Spinal cord (tissue), 9 donors: ENCODE measurements at regions not wholly inside any gene's neighbourhood (a gene's known extent, or its start where the extent isn't known, plus 50 kb on each side); places are given as distances from the start of the nearest gene placed in this dataset.

Experiments
- DNase-seq, 6 donors: peaks; one replicate each; pipeline versions ENCODE4 v3.0.0 to v3.0.0-alpha.2; 2013 to 2015; ENCODE audit warnings: low spot score in 6 of 6, low read depth in 4 of 6
- H3K27ac ChIP-seq: one replicate; pipeline ENCODE4 v1.5.1; 2013; ENCODE audit warnings: low read depth, low read length, control low read depth
- H3K27me3 ChIP-seq: one replicate; pipeline ENCODE4 v1.6.1; 2013; ENCODE audit warnings: low read length; ENCODE audit not compliant: control insufficient read depth, insufficient read depth
- H3K36me3 ChIP-seq: one replicate; pipeline ENCODE4 v1.6.1; 2013; ENCODE audit warnings: low read length; ENCODE audit not compliant: control insufficient read depth, insufficient read depth
- H3K4me1 ChIP-seq: one replicate; pipeline ENCODE4 v1.6.1; 2013; ENCODE audit warnings: low read length; ENCODE audit not compliant: control insufficient read depth, insufficient read depth
- H3K4me3 ChIP-seq: one replicate; pipeline ENCODE4 v1.5.1; 2013; ENCODE audit warnings: low read depth, low read length, control low read depth
- H3K9me3 ChIP-seq: one replicate; pipeline ENCODE4 v1.6.1; 2013; ENCODE audit warnings: low read length; ENCODE audit not compliant: control insufficient read depth, insufficient read depth
- WGBS: methylation state at CpG from one replicate; pipeline ENCODE4 v1.1.5; 2013; ENCODE audit warnings: missing lambda C conversion rate; ENCODE audit not compliant: insufficient coverage; 5-methylcytosine and 5-hydroxymethylcytosine counted together
- donor health status: healthy.

DNA sequence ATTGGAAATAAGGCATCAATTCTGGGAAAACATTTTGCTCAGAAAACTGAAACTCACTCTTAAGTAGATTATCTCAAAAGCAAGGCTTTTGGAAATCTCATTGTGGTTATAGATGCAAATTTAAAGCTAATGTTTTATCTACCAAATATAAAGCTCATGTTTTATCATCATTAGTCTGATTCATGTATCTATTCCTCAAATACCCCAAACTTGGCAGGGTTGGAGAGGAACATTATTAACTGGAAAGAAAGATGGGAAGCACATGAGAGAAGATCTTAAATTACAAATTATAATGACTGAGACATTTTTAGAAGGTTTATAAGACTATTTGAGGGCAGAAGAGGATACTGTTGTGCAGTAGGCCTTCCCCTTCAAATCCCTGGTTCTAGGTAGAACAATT lies 137.3 kb upstream of the TGFBR2 start:
- Histone ChIP-seq H3K9me3 (peaks cover 2% of the 10 kb centered on the region), H3K27ac (no peak overlapping the region), H3K27me3 (no peaks in the 10 kb centered on the region), H3K36me3 (no peaks in the 10 kb centered on the region), H3K4me1 (no peaks in the 10 kb centered on the region), H3K4me3 (no peak overlapping the region)
- DNase-seq, result no peak

DNA sequence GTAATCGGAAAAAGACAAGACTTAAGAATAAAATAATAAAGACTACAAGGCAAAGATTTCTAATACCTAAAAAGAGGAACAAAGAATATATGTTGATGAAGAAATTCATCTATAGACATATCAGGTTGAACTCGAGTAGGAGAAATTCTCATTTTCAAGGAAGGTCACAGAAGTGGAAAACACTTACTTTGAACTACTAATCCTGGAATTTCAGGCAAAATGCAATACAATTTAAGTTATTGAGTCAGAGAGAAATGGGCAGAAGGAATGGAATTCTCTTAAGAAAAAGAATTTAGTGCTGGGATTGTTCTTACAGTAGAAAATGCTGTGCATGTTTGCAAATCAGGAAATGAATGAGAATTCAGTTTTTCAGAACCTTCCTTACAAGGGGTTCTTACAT lies 135.9 kb upstream of the TGFBR2 start:
- no CpG with 5 or more reads among the region's 2 CpGs for WGBS
- no peaks in the 10 kb centered on the region for H3K9me3 ChIP-seq
- H3K36me3 ChIP-seq, result no peaks in the 10 kb centered on the region
- no peak overlapping the region for H3K4me3 ChIP-seq
- DNase-seq, result no peak
- no peak overlapping the region for H3K27ac ChIP-seq
- H3K4me1 ChIP-seq, result no peaks in the 10 kb centered on the region
- H3K27me3 ChIP-seq, result no peaks in the 10 kb centered on the region

DNA sequence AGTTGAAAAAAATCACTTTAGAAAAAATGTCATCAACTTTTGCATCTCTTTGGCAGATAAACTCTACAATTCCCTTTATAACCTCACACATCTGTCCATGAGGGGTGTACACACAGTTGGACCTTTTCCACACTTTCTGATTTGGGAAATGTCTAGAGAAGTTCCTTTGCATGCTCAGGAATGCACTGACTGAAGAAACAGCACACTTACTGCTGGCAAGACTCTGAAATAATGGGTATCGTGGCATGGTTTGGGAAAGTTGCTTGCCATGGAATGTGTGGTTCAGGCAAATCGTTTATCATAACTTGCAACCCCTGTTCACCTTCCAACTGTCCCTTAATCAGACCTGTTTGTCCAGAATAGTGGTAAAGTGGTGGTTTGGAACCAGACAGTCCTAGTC lies 135.3 kb upstream of the TGFBR2 start:
- H3K27me3 ChIP-seq, result no peaks in the 10 kb centered on the region
- H3K27ac ChIP-seq, result no peak overlapping the region
- no CpG with 5 or more reads among the region's 2 CpGs for WGBS
- DNase-seq, result no peak
- H3K4me1 ChIP-seq, result no peaks in the 10 kb centered on the region
- H3K36me3 ChIP-seq, result no peaks in the 10 kb centered on the region
- H3K4me3 ChIP-seq, result no peak overlapping the region
- H3K9me3 ChIP-seq, result no peaks in the 10 kb centered on the region

DNA sequence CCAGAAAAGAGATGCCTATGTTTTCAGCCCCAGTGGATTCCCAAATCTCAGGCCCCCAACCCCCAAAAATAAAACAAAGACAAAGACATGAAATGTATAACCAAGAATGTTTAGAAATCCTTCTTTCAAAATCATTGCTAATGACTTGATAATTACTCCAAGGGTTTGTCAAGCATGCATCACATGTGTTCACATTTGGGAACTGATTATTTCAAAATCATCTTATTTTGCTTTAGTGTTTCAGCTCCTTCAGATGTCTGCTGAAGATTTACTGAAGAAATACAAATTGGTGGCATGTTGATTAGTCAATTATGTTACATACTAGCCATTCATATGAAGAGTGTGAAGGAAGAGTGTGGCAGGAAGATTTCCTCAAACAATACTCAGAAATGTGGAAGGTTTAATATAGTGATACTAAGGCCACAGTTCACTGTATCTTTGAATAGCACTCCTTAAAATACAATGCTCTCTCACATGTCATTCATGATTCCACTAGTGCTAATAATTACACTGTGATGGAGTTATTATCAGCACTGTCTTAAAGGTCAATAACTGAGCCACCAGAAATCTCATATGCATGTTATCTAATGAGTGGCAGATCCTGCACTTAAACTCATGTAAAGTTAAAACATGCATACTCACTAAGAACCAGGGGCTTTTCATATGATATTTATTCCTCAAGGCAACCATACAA lies 134.5 kb upstream of the TGFBR2 start:
- no peaks in the 10 kb centered on the region for H3K36me3 ChIP-seq
- H3K4me3 ChIP-seq, result no peak overlapping the region
- H3K27ac ChIP-seq, result no peak overlapping the region
- no peaks in the 10 kb centered on the region for H3K4me1 ChIP-seq
- H3K27me3 ChIP-seq, result no peaks in the 10 kb centered on the region
- no peaks in the 10 kb centered on the region for H3K9me3 ChIP-seq
- DNase-seq, result no peak

DNA sequence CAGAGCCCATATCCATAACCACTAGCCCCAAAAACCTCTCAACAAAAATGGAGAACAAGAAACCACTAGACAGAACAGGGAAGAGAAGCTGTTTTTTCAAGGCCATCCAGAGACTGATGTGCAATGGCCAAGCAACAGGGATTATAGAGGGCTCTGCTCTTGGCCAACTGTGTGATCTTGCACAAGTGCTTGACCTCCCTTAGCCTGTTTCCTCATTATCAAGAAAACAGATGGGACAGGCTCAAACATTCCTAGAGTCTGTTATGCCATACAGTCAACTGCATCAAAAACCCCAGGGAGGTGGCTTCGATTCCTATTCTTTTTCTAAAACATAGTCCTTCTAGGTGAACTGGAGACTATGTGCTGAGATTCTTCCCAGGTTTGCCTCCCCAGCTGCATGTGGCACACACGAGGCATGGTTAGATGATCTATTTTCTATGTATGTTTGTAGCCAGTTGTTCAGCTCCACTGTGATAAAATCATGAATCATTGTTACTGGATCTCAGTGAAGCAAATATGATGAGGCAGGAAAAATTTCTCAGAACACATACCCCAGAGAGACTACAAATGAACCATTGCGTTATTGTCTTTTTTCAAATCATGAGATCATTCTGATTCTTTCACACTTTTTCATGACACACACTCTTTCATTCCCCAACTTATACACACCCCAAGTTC lies 132.9 kb upstream of the TGFBR2 start:
- 83% methylated on average over 1 of the region's 3 CpGs for WGBS
- no peak overlapping the region for H3K27ac ChIP-seq
- no peak for DNase-seq
- H3K27me3 ChIP-seq, result no peaks in the 10 kb centered on the region
- no peak overlapping the region for H3K4me3 ChIP-seq
- H3K9me3 ChIP-seq, result no peaks in the 10 kb centered on the region
- H3K36me3 ChIP-seq, result no peaks in the 10 kb centered on the region
- no peaks in the 10 kb centered on the region for H3K4me1 ChIP-seq

DNA sequence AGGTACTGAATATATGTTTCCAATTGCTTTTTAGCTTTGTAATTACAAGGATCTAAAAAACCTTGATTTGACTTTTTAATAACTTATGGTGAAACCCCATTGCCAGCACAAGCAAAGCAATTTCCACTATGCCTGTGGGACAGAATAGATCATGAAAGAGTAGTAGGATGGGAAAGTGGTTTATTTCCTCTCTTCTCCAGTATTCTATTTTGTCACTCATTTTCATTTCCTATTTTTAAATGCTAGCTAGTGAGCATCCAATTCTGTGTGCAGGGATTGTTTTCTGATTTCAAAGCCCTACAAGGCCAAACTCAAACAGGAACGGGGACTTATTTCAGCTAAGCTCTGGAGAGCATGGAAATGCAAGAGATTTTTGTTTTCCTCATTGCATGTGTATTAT lies 132.0 kb upstream of the TGFBR2 start:
- no peak for DNase-seq
- H3K9me3 ChIP-seq, result no peaks in the 10 kb centered on the region
- H3K4me1 ChIP-seq, result no peaks in the 10 kb centered on the region
- no peaks in the 10 kb centered on the region for H3K36me3 ChIP-seq
- WGBS, result no CpG with 5 or more reads among the region's 1 CpG
- no peak overlapping the region for H3K27ac ChIP-seq
- no peak overlapping the region for H3K4me3 ChIP-seq
- H3K27me3 ChIP-seq, result no peaks in the 10 kb centered on the region

DNA sequence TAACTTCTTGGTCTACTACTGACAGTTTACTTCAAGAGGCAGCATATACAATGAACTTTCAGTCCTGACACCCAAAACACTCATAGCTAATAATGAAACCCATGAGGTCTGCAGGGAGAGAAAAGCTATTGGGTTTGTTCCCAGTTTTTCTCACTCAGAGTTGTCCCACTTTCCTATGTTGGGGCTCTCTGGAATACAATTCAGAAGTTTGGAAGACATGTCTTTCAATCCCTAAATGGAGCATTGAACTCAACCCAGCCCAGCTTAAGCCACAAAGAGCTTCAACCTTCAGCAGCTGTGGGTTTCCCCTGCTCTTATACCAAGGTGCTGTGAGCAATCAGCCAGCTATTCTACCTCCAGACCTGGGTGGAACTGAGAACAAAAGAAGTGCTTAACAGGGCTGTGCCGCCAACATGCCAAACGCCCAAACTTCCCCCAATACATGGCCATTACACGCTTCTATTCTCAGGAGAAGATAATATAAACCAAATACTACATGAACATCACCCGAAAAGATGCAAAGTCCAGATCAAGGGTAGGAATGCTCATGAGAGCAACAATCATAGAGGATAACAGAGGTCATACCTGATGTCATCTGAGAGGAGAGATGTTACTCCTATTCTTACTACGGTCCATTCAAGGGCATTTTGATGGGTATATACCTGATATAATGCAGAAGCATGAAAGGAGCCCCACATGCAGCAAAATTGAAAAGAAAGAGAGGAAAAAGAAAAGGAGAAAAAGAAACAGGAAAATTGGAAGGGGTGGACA lies 131.2 kb upstream of the TGFBR2 start:
- no peak overlapping the region for H3K27ac ChIP-seq

DNA sequence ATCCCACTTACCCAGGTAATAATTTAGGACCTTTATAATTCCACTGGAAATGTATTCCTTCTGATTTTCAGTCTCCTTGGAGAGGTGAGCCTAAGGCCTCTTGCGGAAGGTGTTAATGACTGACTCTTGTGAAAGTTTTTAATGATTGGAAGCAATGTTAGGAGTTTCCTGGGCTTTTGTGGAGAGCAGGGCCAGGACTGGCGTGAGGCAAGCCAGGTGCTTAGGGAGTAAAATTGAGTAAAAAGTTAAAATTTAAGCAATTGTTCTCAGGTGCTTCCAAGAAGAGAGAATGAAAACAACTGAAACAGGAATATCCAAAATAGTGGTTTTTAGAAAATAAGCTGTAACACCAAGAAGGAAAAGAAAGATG lies 130.6 kb upstream of the TGFBR2 start:
- Histone ChIP-seq H3K27ac (no peak overlapping the region), H3K9me3 (no peaks in the 10 kb centered on the region), H3K36me3 (no peaks in the 10 kb centered on the region), H3K4me1 (no peaks in the 10 kb centered on the region), H3K27me3 (no peaks in the 10 kb centered on the region), H3K4me3 (no peak overlapping the region)
- DNase-seq, result no peak
- 100% methylated on average over 1 of the region's 2 CpGs for WGBS

More for the DNA sequence above, 131.2 kb upstream of the TGFBR2 start:
- Histone ChIP-seq H3K27me3 (no peaks in the 10 kb centered on the region), H3K4me1 (no peaks in the 10 kb centered on the region), H3K36me3 (no peaks in the 10 kb centered on the region), H3K9me3 (no peaks in the 10 kb centered on the region), H3K4me3 (no peak overlapping the region)
- WGBS, result no CpG with 5 or more reads among the region's 5 CpGs
- DNase-seq, result no peak

DNA sequence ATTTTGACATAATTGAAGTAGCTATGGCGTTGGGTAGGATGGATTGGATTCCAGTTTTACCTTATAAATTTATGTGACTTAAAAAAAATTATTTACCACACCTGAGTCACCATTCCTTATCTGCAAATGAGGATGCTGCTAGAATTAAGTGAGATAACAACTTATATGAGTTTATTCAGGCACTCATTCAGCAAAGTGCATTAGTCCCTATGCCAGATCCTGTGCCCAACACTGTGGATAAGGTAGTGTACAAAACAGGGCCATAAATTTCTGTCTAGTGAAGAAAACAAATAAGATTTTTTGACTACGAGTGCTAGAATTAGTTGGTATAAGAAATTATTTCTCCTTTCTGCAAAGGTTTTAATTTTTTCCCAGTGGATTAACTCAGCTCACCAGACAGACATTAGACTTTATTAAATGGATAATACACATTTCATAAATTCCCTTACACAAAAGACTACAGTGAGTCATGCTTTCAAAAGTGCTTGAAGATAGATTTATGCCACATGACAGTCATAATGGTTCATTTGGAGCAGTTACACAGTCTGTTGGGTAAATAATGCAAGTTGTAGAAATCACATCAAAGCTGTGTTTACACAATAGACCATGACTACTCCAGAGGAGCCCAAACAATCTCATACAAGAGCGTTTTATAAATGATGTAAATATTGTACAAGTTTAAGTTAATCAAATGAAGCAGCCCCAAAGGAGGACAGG lies 129.9 kb upstream of the TGFBR2 start:
- peak in 2 of 6 donors; percentile 7 to 85 for DNase-seq
- Histone ChIP-seq H3K27me3 (no peaks in the 10 kb centered on the region), H3K27ac (no peak overlapping the region), H3K9me3 (no peaks in the 10 kb centered on the region), H3K36me3 (no peaks in the 10 kb centered on the region), H3K4me1 (no peaks in the 10 kb centered on the region), H3K4me3 (no peak overlapping the region)
- no CpG with 5 or more reads among the region's 3 CpGs for WGBS
